H9 (cell line): ENCODE measurements at regions not wholly inside any gene's neighbourhood (a gene's known extent, or its start where the extent isn't known, plus 50 kb on each side); places are given as distances from the start of the nearest gene placed in this dataset.

Experiments
- DNase-seq: peaks from one replicate; pipeline ENCODE4 v3.0.0-alpha.2; 2017
- H2AFZ ChIP-seq: one replicate; pipeline ENCODE4 v1.6.1; 2013; ENCODE audit warnings: mild to moderate bottlenecking, low read length, control low read depth, moderate library complexity
- H2AK5ac ChIP-seq: 2 replicates; pipeline ENCODE4 v1.6.1; 2013; ENCODE audit warnings: low read length, control low read depth, mixed read lengths; ENCODE audit not compliant: insufficient read length
- H2BK120ac ChIP-seq: one replicate; pipeline ENCODE4 v1.6.1; 2013; ENCODE audit warnings: low read depth, mild to moderate bottlenecking, low read length, control low read depth, inconsistent platforms; ENCODE audit not compliant: poor library complexity, severe bottlenecking
- H2BK12ac ChIP-seq: 2 replicates; pipeline ENCODE4 v1.6.1; 2013; ENCODE audit warnings: low read length, control low read depth, mixed read lengths, low read depth; ENCODE audit not compliant: insufficient read length
- H2BK15ac ChIP-seq: 2 replicates; pipeline ENCODE4 v1.6.1; 2013; ENCODE audit warnings: low read depth, low read length, control low read depth
- H2BK20ac ChIP-seq: one replicate; pipeline ENCODE4 v1.6.1; 2013; ENCODE audit warnings: low read depth, mild to moderate bottlenecking, low read length, control low read depth, inconsistent platforms; ENCODE audit not compliant: poor library complexity, severe bottlenecking
- H2BK5ac ChIP-seq: 2 replicates; pipeline ENCODE4 v1.6.1; 2013; ENCODE audit warnings: low read length, control low read depth, mixed read lengths; ENCODE audit not compliant: insufficient read length
- H3K14ac ChIP-seq: 2 replicates; pipeline ENCODE4 v1.6.1; 2013; ENCODE audit warnings: low read length, control low read depth; ENCODE audit not compliant: insufficient read depth
- H3K18ac ChIP-seq: 2 replicates; pipeline ENCODE4 v1.6.1; 2013; ENCODE audit warnings: low read depth, mild to moderate bottlenecking, mixed read lengths, low read length, control low read depth; ENCODE audit not compliant: insufficient read length
- H3K23ac ChIP-seq: 2 replicates; pipeline ENCODE4 v1.6.1; 2013; ENCODE audit warnings: low read length, control low read depth, mixed read lengths, low read depth; ENCODE audit not compliant: insufficient read length
- H3K23me2 ChIP-seq: 2 replicates; pipeline ENCODE4 v1.6.1; 2013; ENCODE audit warnings: low read depth, mild to moderate bottlenecking, mixed read lengths, low read length, control low read depth; ENCODE audit not compliant: insufficient read length, poor library complexity, severe bottlenecking
- H3K27ac ChIP-seq: 2 replicates; pipeline ENCODE4 v1.5.1; 2013; ENCODE audit warnings: low read length, control low read depth, mixed read lengths, low read depth; ENCODE audit not compliant: insufficient read length
- H3K27me3 ChIP-seq: 2 replicates; pipeline ENCODE4 v1.6.1; 2013; ENCODE audit warnings: low read length, control low read depth, inconsistent platforms; ENCODE audit not compliant: insufficient read depth
- H3K4ac ChIP-seq: 2 replicates; pipeline ENCODE4 v1.6.1; 2013; ENCODE audit warnings: low read depth, mild to moderate bottlenecking, control low read depth, inconsistent platforms, low read length, moderate library complexity
- H3K4me1 ChIP-seq: 2 replicates; pipeline ENCODE4 v1.6.1; 2013; ENCODE audit warnings: low read length, control low read depth, inconsistent platforms; ENCODE audit not compliant: insufficient read depth
- H3K4me2 ChIP-seq: 2 replicates; pipeline ENCODE4 v1.6.1; 2013; ENCODE audit warnings: low read length, control low read depth, mixed read lengths; ENCODE audit not compliant: insufficient read length, insufficient read depth
- H3K56ac ChIP-seq: 2 replicates; pipeline ENCODE4 v1.6.1; 2013; ENCODE audit warnings: low read depth, mild to moderate bottlenecking, mixed read lengths, low read length, control low read depth; ENCODE audit not compliant: insufficient read length
- H3K79me1 ChIP-seq: 2 replicates; pipeline ENCODE4 v1.6.1; 2013; ENCODE audit warnings: low read depth, mild to moderate bottlenecking, moderate library complexity, low read length, control low read depth, inconsistent platforms; ENCODE audit not compliant: insufficient read depth, poor library complexity, severe bottlenecking
- H3K79me2 ChIP-seq: 2 replicates; pipeline ENCODE4 v1.6.1; 2013; ENCODE audit warnings: low read length, control low read depth, inconsistent platforms; ENCODE audit not compliant: insufficient read depth
- H3K9ac ChIP-seq: 2 replicates; pipeline ENCODE4 v1.6.1; 2013; ENCODE audit warnings: low read length, control low read depth, mixed read lengths; ENCODE audit not compliant: insufficient read length; ENCODE audit errors: extremely low read depth
- H3K9me3 ChIP-seq: one replicate; pipeline ENCODE4 v1.6.1; 2013; ENCODE audit warnings: low read depth, low read length, inconsistent platforms; ENCODE audit not compliant: control insufficient read depth
- H3T11ph ChIP-seq: one replicate; pipeline ENCODE4 v1.6.1; 2013; ENCODE audit warnings: mild to moderate bottlenecking, low read length, control low read depth, inconsistent platforms
- H4K20me1 ChIP-seq: one replicate; pipeline ENCODE4 v1.6.1; 2013; ENCODE audit not compliant: control insufficient read depth, insufficient read length, insufficient read depth
- H4K5ac ChIP-seq: 2 replicates; pipeline ENCODE4 v1.6.1; 2013; ENCODE audit warnings: low read depth, mild to moderate bottlenecking, mixed read lengths, low read length, control low read depth; ENCODE audit not compliant: insufficient read length
- H4K8ac ChIP-seq: replicated peaks from 2 replicates; pipeline ENCODE4 v1.6.1; 2013; ENCODE audit warnings: low read length, control low read depth, mixed read lengths, low read depth; ENCODE audit not compliant: insufficient read length
- H4K91ac ChIP-seq: 2 replicates; pipeline ENCODE4 v1.6.1; 2013; ENCODE audit warnings: low read depth, mild to moderate bottlenecking, moderate library complexity, mixed read lengths, low read length, control low read depth; ENCODE audit not compliant: insufficient read length
- H3K27ac Mint-ChIP-seq, 3 experiments: 2 replicates in 2 of 3; 3 replicates in 1 of 3; pipeline ENCODE4 v1.8.0; 2020 to 2021; ENCODE audit warnings: mixed read lengths in 3 of 3, mild to moderate bottlenecking in 1 of 3, moderate library complexity in 1 of 3
- H3K27me3 Mint-ChIP-seq: 2 replicates; pipeline ENCODE4 v1.8.0; 2021; ENCODE audit warnings: low read depth, mild to moderate bottlenecking, moderate library complexity, mixed read lengths
- H3K36me3 Mint-ChIP-seq, 3 experiments: 2 replicates in 2 of 3; 3 replicates in 1 of 3; pipeline ENCODE4 v1.8.0; 2020 to 2021; ENCODE audit warnings: low read depth in 3 of 3, mixed read lengths in 3 of 3; ENCODE audit not compliant: insufficient read depth in 1 of 3
- H3K4me1 Mint-ChIP-seq, 2 experiments: 2 replicates each; pipeline ENCODE4 v1.8.0; 2020; ENCODE audit warnings: mixed read lengths in 2 of 2
- H3K4me3 Mint-ChIP-seq, 2 experiments: 2 replicates in 1 of 2; 3 replicates in 1 of 2; pipeline ENCODE4 v1.8.0; 2020 to 2021; ENCODE audit warnings: mild to moderate bottlenecking in 2 of 2, mixed read lengths in 2 of 2, moderate library complexity in 1 of 2
- H3K9me3 Mint-ChIP-seq, 2 experiments: 2 replicates in 1 of 2; 3 replicates in 1 of 2; pipeline ENCODE4 v1.8.0; 2020; ENCODE audit warnings: mild to moderate bottlenecking in 2 of 2, mixed read lengths in 2 of 2, moderate library complexity in 1 of 2
- WGBS: extraction: QIAGEN DNeasy Blood & Tissue Kit; methylation state at CpG from one replicate; pipeline ENCODE4 v1.1.7; 2013; ENCODE audit warnings: missing lambda C conversion rate, low lambda C conversion rate, mixed read lengths; ENCODE audit not compliant: insufficient read length; ENCODE audit errors: extremely low coverage; 5-methylcytosine and 5-hydroxymethylcytosine counted together
- TF ChIP-seq, protein P1 (sequence below): fragments of 200-600 bp; sonication (generic); conservative IDR thresholded peaks from 3 replicates; pipeline ENCODE4 v1.8.0; 2021; ENCODE audit warnings: antibody characterized with exemption, mild to moderate bottlenecking

- no peak for DNase-seq
- no peaks in the 10 kb centered on the region for H3K27me3 ChIP-seq
- H2BK120ac ChIP-seq: no peak overlapping the region
- H3K9me3 ChIP-seq: no peaks in the 10 kb centered on the region
- no peak overlapping the region for H2AFZ ChIP-seq
- no peaks in the 10 kb centered on the region for H4K20me1 ChIP-seq
- H3K9me3 Mint-ChIP-seq: peaks cover 0 to 4% of the 10 kb centered on the region in 2 experiments; a peak in 2 of 5 replicates
- no peak overlapping the region for H4K8ac ChIP-seq
- H2AK5ac ChIP-seq: no peak overlapping the region
- H3K79me1 ChIP-seq: no peaks in the 10 kb centered on the region
- no peak overlapping the region for H3T11ph ChIP-seq
- H3K79me2 ChIP-seq: no peaks in the 10 kb centered on the region
- no peaks in the 10 kb centered on the region for H3K27me3 Mint-ChIP-seq
- TF ChIP-seq, protein P1, sequence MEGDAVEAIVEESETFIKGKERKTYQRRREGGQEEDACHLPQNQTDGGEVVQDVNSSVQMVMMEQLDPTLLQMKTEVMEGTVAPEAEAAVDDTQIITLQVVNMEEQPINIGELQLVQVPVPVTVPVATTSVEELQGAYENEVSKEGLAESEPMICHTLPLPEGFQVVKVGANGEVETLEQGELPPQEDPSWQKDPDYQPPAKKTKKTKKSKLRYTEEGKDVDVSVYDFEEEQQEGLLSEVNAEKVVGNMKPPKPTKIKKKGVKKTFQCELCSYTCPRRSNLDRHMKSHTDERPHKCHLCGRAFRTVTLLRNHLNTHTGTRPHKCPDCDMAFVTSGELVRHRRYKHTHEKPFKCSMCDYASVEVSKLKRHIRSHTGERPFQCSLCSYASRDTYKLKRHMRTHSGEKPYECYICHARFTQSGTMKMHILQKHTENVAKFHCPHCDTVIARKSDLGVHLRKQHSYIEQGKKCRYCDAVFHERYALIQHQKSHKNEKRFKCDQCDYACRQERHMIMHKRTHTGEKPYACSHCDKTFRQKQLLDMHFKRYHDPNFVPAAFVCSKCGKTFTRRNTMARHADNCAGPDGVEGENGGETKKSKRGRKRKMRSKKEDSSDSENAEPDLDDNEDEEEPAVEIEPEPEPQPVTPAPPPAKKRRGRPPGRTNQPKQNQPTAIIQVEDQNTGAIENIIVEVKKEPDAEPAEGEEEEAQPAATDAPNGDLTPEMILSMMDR: no peak
- no peak overlapping the region for H3K14ac ChIP-seq
- no peak overlapping the region for H3K23ac ChIP-seq
- H3K4ac ChIP-seq: no peak overlapping the region
- no peak overlapping the region for H3K56ac ChIP-seq
- no peak overlapping the region for H3K18ac ChIP-seq
- no CpG with 5 or more reads among the region's 4 CpGs for WGBS
- no peak overlapping the region for H3K27ac Mint-ChIP-seq
- H2BK12ac ChIP-seq: no peak overlapping the region
- no peak overlapping the region for H3K4me2 ChIP-seq
- H2BK20ac ChIP-seq: no peak overlapping the region
- no peak overlapping the region for H2BK15ac ChIP-seq
- no peak overlapping the region for H2BK5ac ChIP-seq
- no peak overlapping the region for H3K27ac ChIP-seq
- H4K5ac ChIP-seq: no peak overlapping the region
- H3K4me1 ChIP-seq: no peaks in the 10 kb centered on the region
- no peak overlapping the region for H4K91ac ChIP-seq
- no peak overlapping the region for H3K4me3 Mint-ChIP-seq
- peaks cover 21% of the 10 kb centered on the region in 2 experiments for H3K4me1 Mint-ChIP-seq
- no peaks in the 10 kb centered on the region for H3K23me2 ChIP-seq
- H3K9ac ChIP-seq: no peak overlapping the region
- H3K36me3 Mint-ChIP-seq: peaks cover 0 to 5% (median 0%) of the 10 kb centered on the region in 3 experiments; a peak in 3 of 7 replicates
These were observed 213.0 kb upstream of the PLEKHG7 start for GRCh38 chr12:92489781-92490180.
